Body of pancreas (tissue), 4 donors: ENCODE measurements at regions not wholly inside any gene's neighbourhood (a gene's known extent, or its start where the extent isn't known, plus 50 kb on each side); places are given as distances from the start of the nearest gene placed in this dataset.

ENCODE experiments used
- CTCF ChIP-seq, 7 experiments: fragments of 450-650 bp in 4 of 7; fragments of 200-600 bp in 3 of 7; sonication (generic) in 3 of 7; IDR thresholded peaks; one replicate each; pipeline ENCODE4 v1.5.1; 2016 to 2019; ENCODE audit warnings: antibody characterized with exemption in 7 of 7
- POLR2A ChIP-seq, 3 donors: fragments of 450-650 bp; IDR thresholded peaks; one replicate each; pipeline ENCODE4 v1.6.1; 2016; ENCODE audit warnings: antibody characterized with exemption in 3 of 3, mild to moderate bottlenecking in 2 of 3

GRCh38 chr18:50446629-50447028, 71.8 kb downstream of the SKA1 start:
- TF ChIP-seq CTCF (IDR thresholded peaks at IDR 0.05) (no peak), POLR2A (IDR thresholded peaks at IDR 0.05) (no peak)
